H9 (cell line): ENCODE measurements at regions not wholly inside any gene's neighbourhood (a gene's known extent, or its start where the extent isn't known, plus 50 kb on each side); places are given as distances from the start of the nearest gene placed in this dataset.

Source experiments
- DNase-seq: peaks from one replicate; pipeline ENCODE4 v3.0.0-alpha.2; 2017
- H2AFZ ChIP-seq: one replicate; pipeline ENCODE4 v1.6.1; 2013; ENCODE audit warnings: mild to moderate bottlenecking, low read length, control low read depth, moderate library complexity
- H2AK5ac ChIP-seq: 2 replicates; pipeline ENCODE4 v1.6.1; 2013; ENCODE audit warnings: low read length, control low read depth, mixed read lengths; ENCODE audit not compliant: insufficient read length
- H2BK120ac ChIP-seq: one replicate; pipeline ENCODE4 v1.6.1; 2013; ENCODE audit warnings: low read depth, mild to moderate bottlenecking, low read length, control low read depth, inconsistent platforms; ENCODE audit not compliant: poor library complexity, severe bottlenecking
- H2BK12ac ChIP-seq: 2 replicates; pipeline ENCODE4 v1.6.1; 2013; ENCODE audit warnings: low read length, control low read depth, mixed read lengths, low read depth; ENCODE audit not compliant: insufficient read length
- H2BK15ac ChIP-seq: 2 replicates; pipeline ENCODE4 v1.6.1; 2013; ENCODE audit warnings: low read depth, low read length, control low read depth
- H2BK20ac ChIP-seq: one replicate; pipeline ENCODE4 v1.6.1; 2013; ENCODE audit warnings: low read depth, mild to moderate bottlenecking, low read length, control low read depth, inconsistent platforms; ENCODE audit not compliant: poor library complexity, severe bottlenecking
- H2BK5ac ChIP-seq: 2 replicates; pipeline ENCODE4 v1.6.1; 2013; ENCODE audit warnings: low read length, control low read depth, mixed read lengths; ENCODE audit not compliant: insufficient read length
- H3K14ac ChIP-seq: 2 replicates; pipeline ENCODE4 v1.6.1; 2013; ENCODE audit warnings: low read length, control low read depth; ENCODE audit not compliant: insufficient read depth
- H3K18ac ChIP-seq: 2 replicates; pipeline ENCODE4 v1.6.1; 2013; ENCODE audit warnings: low read depth, mild to moderate bottlenecking, mixed read lengths, low read length, control low read depth; ENCODE audit not compliant: insufficient read length
- H3K23ac ChIP-seq: 2 replicates; pipeline ENCODE4 v1.6.1; 2013; ENCODE audit warnings: low read length, control low read depth, mixed read lengths, low read depth; ENCODE audit not compliant: insufficient read length
- H3K23me2 ChIP-seq: 2 replicates; pipeline ENCODE4 v1.6.1; 2013; ENCODE audit warnings: low read depth, mild to moderate bottlenecking, mixed read lengths, low read length, control low read depth; ENCODE audit not compliant: insufficient read length, poor library complexity, severe bottlenecking
- H3K27ac ChIP-seq: 2 replicates; pipeline ENCODE4 v1.5.1; 2013; ENCODE audit warnings: low read length, control low read depth, mixed read lengths, low read depth; ENCODE audit not compliant: insufficient read length
- H3K27me3 ChIP-seq: 2 replicates; pipeline ENCODE4 v1.6.1; 2013; ENCODE audit warnings: low read length, control low read depth, inconsistent platforms; ENCODE audit not compliant: insufficient read depth
- H3K4ac ChIP-seq: 2 replicates; pipeline ENCODE4 v1.6.1; 2013; ENCODE audit warnings: low read depth, mild to moderate bottlenecking, control low read depth, inconsistent platforms, low read length, moderate library complexity
- H3K4me1 ChIP-seq: 2 replicates; pipeline ENCODE4 v1.6.1; 2013; ENCODE audit warnings: low read length, control low read depth, inconsistent platforms; ENCODE audit not compliant: insufficient read depth
- H3K4me2 ChIP-seq: 2 replicates; pipeline ENCODE4 v1.6.1; 2013; ENCODE audit warnings: low read length, control low read depth, mixed read lengths; ENCODE audit not compliant: insufficient read length, insufficient read depth
- H3K56ac ChIP-seq: 2 replicates; pipeline ENCODE4 v1.6.1; 2013; ENCODE audit warnings: low read depth, mild to moderate bottlenecking, mixed read lengths, low read length, control low read depth; ENCODE audit not compliant: insufficient read length
- H3K79me1 ChIP-seq: 2 replicates; pipeline ENCODE4 v1.6.1; 2013; ENCODE audit warnings: low read depth, mild to moderate bottlenecking, moderate library complexity, low read length, control low read depth, inconsistent platforms; ENCODE audit not compliant: insufficient read depth, poor library complexity, severe bottlenecking
- H3K79me2 ChIP-seq: 2 replicates; pipeline ENCODE4 v1.6.1; 2013; ENCODE audit warnings: low read length, control low read depth, inconsistent platforms; ENCODE audit not compliant: insufficient read depth
- H3K9ac ChIP-seq: 2 replicates; pipeline ENCODE4 v1.6.1; 2013; ENCODE audit warnings: low read length, control low read depth, mixed read lengths; ENCODE audit not compliant: insufficient read length; ENCODE audit errors: extremely low read depth
- H3K9me3 ChIP-seq: one replicate; pipeline ENCODE4 v1.6.1; 2013; ENCODE audit warnings: low read depth, low read length, inconsistent platforms; ENCODE audit not compliant: control insufficient read depth
- H3T11ph ChIP-seq: one replicate; pipeline ENCODE4 v1.6.1; 2013; ENCODE audit warnings: mild to moderate bottlenecking, low read length, control low read depth, inconsistent platforms
- H4K20me1 ChIP-seq: one replicate; pipeline ENCODE4 v1.6.1; 2013; ENCODE audit not compliant: control insufficient read depth, insufficient read length, insufficient read depth
- H4K5ac ChIP-seq: 2 replicates; pipeline ENCODE4 v1.6.1; 2013; ENCODE audit warnings: low read depth, mild to moderate bottlenecking, mixed read lengths, low read length, control low read depth; ENCODE audit not compliant: insufficient read length
- H4K8ac ChIP-seq: replicated peaks from 2 replicates; pipeline ENCODE4 v1.6.1; 2013; ENCODE audit warnings: low read length, control low read depth, mixed read lengths, low read depth; ENCODE audit not compliant: insufficient read length
- H4K91ac ChIP-seq: 2 replicates; pipeline ENCODE4 v1.6.1; 2013; ENCODE audit warnings: low read depth, mild to moderate bottlenecking, moderate library complexity, mixed read lengths, low read length, control low read depth; ENCODE audit not compliant: insufficient read length
- H3K27ac Mint-ChIP-seq, 3 experiments: 2 replicates in 2 of 3; 3 replicates in 1 of 3; pipeline ENCODE4 v1.8.0; 2020 to 2021; ENCODE audit warnings: mixed read lengths in 3 of 3, mild to moderate bottlenecking in 1 of 3, moderate library complexity in 1 of 3
- H3K27me3 Mint-ChIP-seq: 2 replicates; pipeline ENCODE4 v1.8.0; 2021; ENCODE audit warnings: low read depth, mild to moderate bottlenecking, moderate library complexity, mixed read lengths
- H3K36me3 Mint-ChIP-seq, 3 experiments: 2 replicates in 2 of 3; 3 replicates in 1 of 3; pipeline ENCODE4 v1.8.0; 2020 to 2021; ENCODE audit warnings: low read depth in 3 of 3, mixed read lengths in 3 of 3; ENCODE audit not compliant: insufficient read depth in 1 of 3
- H3K4me1 Mint-ChIP-seq, 2 experiments: 2 replicates each; pipeline ENCODE4 v1.8.0; 2020; ENCODE audit warnings: mixed read lengths in 2 of 2
- H3K4me3 Mint-ChIP-seq, 2 experiments: 2 replicates in 1 of 2; 3 replicates in 1 of 2; pipeline ENCODE4 v1.8.0; 2020 to 2021; ENCODE audit warnings: mild to moderate bottlenecking in 2 of 2, mixed read lengths in 2 of 2, moderate library complexity in 1 of 2
- H3K9me3 Mint-ChIP-seq, 2 experiments: 2 replicates in 1 of 2; 3 replicates in 1 of 2; pipeline ENCODE4 v1.8.0; 2020; ENCODE audit warnings: mild to moderate bottlenecking in 2 of 2, mixed read lengths in 2 of 2, moderate library complexity in 1 of 2
- whole genome bisulfite sequencing: extraction: QIAGEN DNeasy Blood & Tissue Kit; methylation state at CpG from one replicate; pipeline ENCODE4 v1.1.7; 2013; ENCODE audit warnings: missing lambda C conversion rate, low lambda C conversion rate, mixed read lengths; ENCODE audit not compliant: insufficient read length; ENCODE audit errors: extremely low coverage; 5-methylcytosine and 5-hydroxymethylcytosine counted together
- TF ChIP-seq, protein P1 (sequence below): fragments of 200-600 bp; sonication (generic); conservative IDR thresholded peaks from 3 replicates; pipeline ENCODE4 v1.8.0; 2021; ENCODE audit warnings: antibody characterized with exemption, mild to moderate bottlenecking

DNA sequence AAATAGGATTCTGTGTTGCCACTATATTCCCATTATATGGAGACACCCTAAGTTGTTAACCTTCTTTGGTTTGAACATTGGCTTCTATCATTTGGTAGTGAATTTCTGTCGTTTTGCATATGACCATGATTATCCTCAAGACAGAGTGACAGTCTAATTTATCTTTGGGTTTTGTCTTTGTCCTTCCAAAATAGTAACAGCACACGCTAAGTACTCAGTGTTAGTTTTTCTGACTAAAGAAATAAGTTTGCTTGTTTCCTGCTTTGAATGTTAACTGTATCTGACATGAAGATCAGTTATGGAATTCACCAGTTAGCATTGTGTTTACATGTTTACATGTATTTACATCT is 352.5 kb upstream of the GRM7 start:
- Mint-ChIP-seq H3K9me3 (peaks cover 0 to 6% of the 10 kb centered on the region in 2 experiments; a peak in 1 of 5 replicates), H3K4me1 (no peaks in the 10 kb centered on the region), H3K27ac (no peak overlapping the region), H3K4me3 (no peak overlapping the region), H3K27me3 (no peaks in the 10 kb centered on the region), H3K36me3 (no peaks in the 10 kb centered on the region; a peak in 1 of 7 replicates)
- Histone ChIP-seq H3K79me2 (no peaks in the 10 kb centered on the region), H3K27ac (no peak overlapping the region), H4K20me1 (no peaks in the 10 kb centered on the region), H4K8ac (no peak overlapping the region), H2BK20ac (no peak overlapping the region), H3K23ac (no peak overlapping the region), H4K91ac (no peak overlapping the region), H2AK5ac (no peak overlapping the region), H3K18ac (no peak overlapping the region), H2BK5ac (no peak overlapping the region), H3K56ac (no peak overlapping the region), H3K4ac (no peak overlapping the region), H3K9ac (no peak overlapping the region), H3K27me3 (no peaks in the 10 kb centered on the region), H3K4me1 (no peaks in the 10 kb centered on the region), H3T11ph (no peak overlapping the region), H2BK12ac (no peak overlapping the region), H3K14ac (no peak overlapping the region), H3K23me2 (no peaks in the 10 kb centered on the region), H2BK15ac (no peak overlapping the region), H2AFZ (no peak overlapping the region), H3K79me1 (no peaks in the 10 kb centered on the region), H3K9me3 (no peaks in the 10 kb centered on the region), H3K4me2 (no peak overlapping the region), H4K5ac (no peak overlapping the region), H2BK120ac (no peak overlapping the region)
- WGBS: no CpG with 5 or more reads among the region's 2 CpGs
- TF ChIP-seq, protein P1, sequence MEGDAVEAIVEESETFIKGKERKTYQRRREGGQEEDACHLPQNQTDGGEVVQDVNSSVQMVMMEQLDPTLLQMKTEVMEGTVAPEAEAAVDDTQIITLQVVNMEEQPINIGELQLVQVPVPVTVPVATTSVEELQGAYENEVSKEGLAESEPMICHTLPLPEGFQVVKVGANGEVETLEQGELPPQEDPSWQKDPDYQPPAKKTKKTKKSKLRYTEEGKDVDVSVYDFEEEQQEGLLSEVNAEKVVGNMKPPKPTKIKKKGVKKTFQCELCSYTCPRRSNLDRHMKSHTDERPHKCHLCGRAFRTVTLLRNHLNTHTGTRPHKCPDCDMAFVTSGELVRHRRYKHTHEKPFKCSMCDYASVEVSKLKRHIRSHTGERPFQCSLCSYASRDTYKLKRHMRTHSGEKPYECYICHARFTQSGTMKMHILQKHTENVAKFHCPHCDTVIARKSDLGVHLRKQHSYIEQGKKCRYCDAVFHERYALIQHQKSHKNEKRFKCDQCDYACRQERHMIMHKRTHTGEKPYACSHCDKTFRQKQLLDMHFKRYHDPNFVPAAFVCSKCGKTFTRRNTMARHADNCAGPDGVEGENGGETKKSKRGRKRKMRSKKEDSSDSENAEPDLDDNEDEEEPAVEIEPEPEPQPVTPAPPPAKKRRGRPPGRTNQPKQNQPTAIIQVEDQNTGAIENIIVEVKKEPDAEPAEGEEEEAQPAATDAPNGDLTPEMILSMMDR: no peak
- no peak for DNase-seq
